ENCODE measurements at regions not wholly inside any gene's neighbourhood (a gene's known extent, or its start where the extent isn't known, plus 50 kb on each side); places are given as distances from the start of the nearest gene placed in this dataset.
"Not testable (repeated sequence)": the region's sequence is repeated elsewhere in the genome, so short reads cannot be mapped to it uniquely, and the experiment has no call there.

DNA sequence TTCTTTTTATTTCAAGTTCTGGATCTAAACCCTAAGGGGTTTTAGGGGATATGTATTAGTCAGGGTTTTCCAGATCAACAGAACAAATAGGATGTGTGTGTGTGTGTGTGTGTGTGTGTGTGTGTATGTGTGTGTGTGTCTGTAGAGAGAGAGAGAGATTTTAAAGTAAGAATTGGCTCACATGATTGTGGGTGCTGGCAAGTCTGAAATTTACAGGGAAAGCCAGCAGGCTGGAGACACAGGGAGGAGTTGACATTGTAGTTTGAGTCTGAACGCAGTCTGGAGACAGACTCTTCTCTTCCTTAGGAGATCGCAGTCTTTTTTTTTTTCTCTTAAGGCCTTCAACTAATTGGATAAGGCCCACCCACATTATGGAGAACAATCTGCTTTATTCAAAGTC, 428.8 kb upstream of the TBL1XR1 start:
- DNase-seq (ENCODE audit: low spot score) (no peak), ATAC-seq (ENCODE audit: low FRiP score) (no peak)
- TF ChIP-seq, protein P1, sequence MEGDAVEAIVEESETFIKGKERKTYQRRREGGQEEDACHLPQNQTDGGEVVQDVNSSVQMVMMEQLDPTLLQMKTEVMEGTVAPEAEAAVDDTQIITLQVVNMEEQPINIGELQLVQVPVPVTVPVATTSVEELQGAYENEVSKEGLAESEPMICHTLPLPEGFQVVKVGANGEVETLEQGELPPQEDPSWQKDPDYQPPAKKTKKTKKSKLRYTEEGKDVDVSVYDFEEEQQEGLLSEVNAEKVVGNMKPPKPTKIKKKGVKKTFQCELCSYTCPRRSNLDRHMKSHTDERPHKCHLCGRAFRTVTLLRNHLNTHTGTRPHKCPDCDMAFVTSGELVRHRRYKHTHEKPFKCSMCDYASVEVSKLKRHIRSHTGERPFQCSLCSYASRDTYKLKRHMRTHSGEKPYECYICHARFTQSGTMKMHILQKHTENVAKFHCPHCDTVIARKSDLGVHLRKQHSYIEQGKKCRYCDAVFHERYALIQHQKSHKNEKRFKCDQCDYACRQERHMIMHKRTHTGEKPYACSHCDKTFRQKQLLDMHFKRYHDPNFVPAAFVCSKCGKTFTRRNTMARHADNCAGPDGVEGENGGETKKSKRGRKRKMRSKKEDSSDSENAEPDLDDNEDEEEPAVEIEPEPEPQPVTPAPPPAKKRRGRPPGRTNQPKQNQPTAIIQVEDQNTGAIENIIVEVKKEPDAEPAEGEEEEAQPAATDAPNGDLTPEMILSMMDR (IDR thresholded peaks at IDR 0.05), result no peak

DNA sequence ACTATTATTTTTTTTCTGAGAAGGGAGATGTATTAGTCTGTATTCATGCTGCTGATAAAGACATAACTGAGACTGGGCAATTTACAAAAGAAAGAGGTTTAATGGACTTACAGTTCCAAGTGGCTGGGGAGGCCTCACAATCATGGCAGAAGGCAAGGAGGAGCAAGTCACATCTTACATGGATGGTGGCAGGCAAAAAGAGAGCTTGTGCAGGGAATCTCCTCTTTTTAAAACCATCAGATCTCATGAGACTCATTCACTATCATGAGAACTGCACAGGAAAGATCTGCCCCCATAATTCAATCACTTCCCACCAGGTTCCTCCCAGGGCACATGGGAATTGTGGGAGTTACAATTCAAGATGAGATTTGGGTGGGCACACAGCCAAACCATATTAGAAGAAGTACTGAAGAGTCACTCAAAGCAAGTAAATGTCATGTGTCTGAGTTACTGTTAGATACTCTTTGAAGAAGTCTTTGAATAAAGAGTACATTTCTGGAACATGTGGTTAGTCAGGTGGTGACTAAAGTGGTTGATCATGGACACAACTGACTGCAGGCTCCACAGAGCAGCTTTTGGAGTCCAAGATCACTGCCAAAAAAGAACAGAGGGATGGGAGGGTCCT, 430.9 kb upstream of the TBL1XR1 start:
- DNase-seq (ENCODE audit: low spot score); ATAC-seq (ENCODE audit: low FRiP score): not testable (repeated sequence)

DNA sequence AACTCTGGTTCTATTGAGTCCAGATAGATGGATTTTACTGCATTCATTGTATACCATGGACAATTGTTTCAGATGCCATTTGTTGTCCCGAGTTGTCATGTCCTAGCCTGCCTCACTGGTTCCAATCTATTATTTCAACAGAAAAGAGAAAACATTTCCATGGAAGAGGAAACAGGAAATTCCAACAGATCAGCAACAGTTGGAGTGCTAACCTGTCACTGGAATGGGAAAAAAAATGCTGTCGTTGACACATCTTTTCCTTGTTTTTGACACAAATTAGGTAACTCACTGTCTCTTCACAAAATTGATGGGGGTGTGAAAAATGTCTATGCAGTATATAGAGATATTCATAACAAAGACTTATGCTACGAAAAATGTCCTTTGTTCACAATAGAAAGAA, 432.0 kb upstream of the TBL1XR1 start:
- TF ChIP-seq, protein P1 (IDR thresholded peaks at IDR 0.05), result no peak
- no peak for ATAC-seq (ENCODE audit: low FRiP score)
- DNase-seq (ENCODE audit: low spot score), result no peak

DNA sequence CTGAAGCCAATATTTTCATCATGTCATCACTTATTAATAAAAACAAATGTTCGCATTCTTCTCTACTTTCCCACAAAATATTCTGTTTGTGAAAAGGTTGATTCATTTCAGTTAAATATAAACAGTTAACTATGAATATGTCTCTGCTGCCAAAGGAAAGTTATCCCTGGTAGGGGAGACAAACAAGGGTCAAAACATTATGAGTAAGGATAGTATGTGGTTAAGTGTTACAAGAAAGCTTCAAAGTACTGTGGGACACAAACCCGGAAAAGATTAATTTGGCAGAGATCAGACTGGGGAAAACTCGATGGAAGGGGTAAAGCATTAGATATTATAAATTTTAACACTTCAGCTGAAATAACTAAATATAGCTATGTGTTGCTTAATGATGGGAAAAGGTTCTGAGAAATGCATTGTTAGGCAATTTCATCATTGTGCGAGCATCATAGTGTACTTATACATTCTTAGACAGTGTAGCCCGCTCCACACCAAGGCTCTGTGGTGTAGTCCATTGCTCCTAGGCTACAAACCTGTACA, 436.5 kb upstream of the TBL1XR1 start:
- ATAC-seq (ENCODE audit: low FRiP score), result no peak
- TF ChIP-seq, protein P1 (IDR thresholded peaks at IDR 0.05), result no peak
- DNase-seq (ENCODE audit: low spot score), result no peak

DNA sequence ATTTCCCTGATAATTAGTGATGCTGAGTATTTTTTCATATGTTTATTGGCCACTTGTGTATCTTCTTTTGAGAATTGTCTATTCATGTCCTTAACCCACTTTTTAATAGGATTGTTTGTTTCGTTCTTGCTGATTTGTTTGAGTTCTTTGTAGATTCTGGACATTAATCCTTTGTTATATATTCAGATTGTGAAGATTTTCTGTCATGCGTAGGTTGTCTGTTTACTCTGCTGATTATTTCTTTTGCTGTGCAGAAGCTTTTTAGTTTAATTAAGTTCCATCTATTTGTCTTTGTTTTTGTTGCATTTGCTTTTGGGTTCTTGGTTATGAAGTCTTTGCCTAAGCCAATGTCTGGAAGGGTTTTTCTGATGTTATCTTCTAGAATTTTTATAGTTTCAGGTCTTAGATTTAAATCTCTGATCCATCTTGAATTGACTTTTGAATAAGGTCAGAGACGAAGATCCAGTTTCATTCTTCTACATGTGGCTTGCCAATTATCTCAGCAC, 438.4 kb upstream of the TBL1XR1 start:
- not testable (repeated sequence) for DNase-seq (ENCODE audit: low spot score); ATAC-seq (ENCODE audit: low FRiP score)

DNA sequence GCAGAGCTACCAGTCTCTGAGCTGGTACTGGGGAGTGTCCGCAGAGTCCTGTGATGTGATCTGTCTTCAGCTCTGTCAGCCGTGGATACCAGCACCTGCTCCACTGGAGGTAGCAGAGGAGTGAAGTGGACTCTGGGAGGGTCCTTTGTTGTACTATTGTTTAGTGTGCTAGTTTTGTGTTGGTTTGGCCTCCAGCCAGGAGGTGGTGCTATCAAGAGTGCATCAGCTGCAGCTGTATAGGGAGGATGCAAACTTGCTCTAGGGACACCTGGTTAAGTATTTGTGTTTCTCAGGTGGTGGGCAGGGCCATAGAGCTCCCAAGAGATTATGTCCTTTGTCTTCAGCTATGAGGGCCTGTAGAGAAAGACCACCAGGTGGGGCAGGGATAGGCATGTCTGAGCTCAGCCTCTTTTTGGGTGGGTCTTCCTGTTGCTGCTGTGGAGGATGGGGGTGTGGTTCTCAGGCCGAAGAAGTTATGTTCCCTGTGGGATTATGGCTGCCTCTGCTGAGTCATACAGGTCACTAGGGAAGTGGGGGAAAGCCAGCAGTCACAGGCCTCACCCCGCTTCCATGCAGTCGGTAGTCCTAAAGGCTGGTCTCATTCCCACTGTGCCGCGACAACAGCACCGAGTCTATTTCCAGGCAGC, 443.2 kb upstream of the TBL1XR1 start:
- TF ChIP-seq, protein P1 (IDR thresholded peaks at IDR 0.05), result no peak
- no peak for DNase-seq (ENCODE audit: low spot score)

DNA sequence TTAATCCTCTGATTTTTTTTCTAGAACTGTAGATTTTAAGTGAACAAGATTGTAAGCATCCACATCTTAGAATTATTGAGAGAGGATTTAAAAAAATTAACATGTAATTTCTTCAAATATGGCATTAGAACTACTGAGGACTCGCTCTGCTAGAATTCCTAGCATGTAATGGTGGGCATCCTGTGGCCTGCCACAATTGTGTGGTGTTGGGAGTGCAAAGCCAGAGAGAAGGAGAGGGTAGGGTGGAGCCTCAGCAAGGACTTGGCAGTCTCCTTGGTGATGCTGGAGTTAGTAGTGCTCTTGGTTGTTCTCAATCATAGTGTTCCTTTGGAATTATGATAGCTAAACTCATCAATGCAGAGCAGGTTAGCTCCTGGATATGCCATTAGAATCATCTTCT, 443.9 kb upstream of the TBL1XR1 start:
- TF ChIP-seq, protein P1 (IDR thresholded peaks at IDR 0.05), result no peak
- DNase-seq (ENCODE audit: low spot score) (no peak), ATAC-seq (ENCODE audit: low FRiP score) (no peak)

More for the DNA sequence above, 443.2 kb upstream of the TBL1XR1 start:
- ATAC-seq (ENCODE audit: low FRiP score), result no peak

Measured in omental fat pad (tissue), 3 donors.